ENCODE measurements at regions not wholly inside any gene's neighbourhood (a gene's known extent, or its start where the extent isn't known, plus 50 kb on each side); places are given as distances from the start of the nearest gene placed in this dataset.

- no peak for TF ChIP-seq CTCF (IDR thresholded peaks at IDR 0.05; ENCODE audit: low read depth, low read length, poor library complexity, severe bottlenecking)
- no peak for TF ChIP-seq EZH2phosphoT487 (IDR thresholded peaks at IDR 0.05; ENCODE audit: borderline replicate concordance, low read length)
Observed at GRCh38 chr18:8980918-8981317, 121.6 kb upstream of the NDUFV2 start.
